Hematopoietic multipotent progenitor cell treated with erythropoietin and hydrocortisone succinate and interleukin-3 and kit ligand, for 15 days (in vitro differentiated cells): ENCODE measurements at regions not wholly inside any gene's neighbourhood (a gene's known extent, or its start where the extent isn't known, plus 50 kb on each side); places are given as distances from the start of the nearest gene placed in this dataset.
"Not testable (repeated sequence)": the region's sequence is repeated elsewhere in the genome, so short reads cannot be mapped to it uniquely, and the experiment has no call there.

Experiments used
- DNase-seq: peaks from one replicate; pipeline ENCODE4 v3.0.0-alpha.2; 2015; ENCODE audit warnings: low spot score

- DNase-seq: no peak
Observed at GRCh38 chr7:121563177-121563576, 167.1 kb upstream of the FAM3C start.

- DNase-seq: no peak
Observed at GRCh38 chr7:121562259-121562658, 166.2 kb upstream of the FAM3C start.

GRCh38 chr7:121561717-121562116 lies 165.6 kb upstream of the FAM3C start:
- peak; percentile 9 for DNase-seq

GRCh38 chr7:121560267-121560990 lies 164.3 kb upstream of the FAM3C start:
- DNase-seq: no peak

GRCh38 chr7:121558288-121558687 lies 162.2 kb upstream of the FAM3C start:
- DNase-seq: no peak

- no peak for DNase-seq
Observed at GRCh38 chr7:121557034-121557892, 161.2 kb upstream of the FAM3C start.

GRCh38 chr7:121555558-121555957 lies 159.4 kb upstream of the FAM3C start:
- no peak for DNase-seq

GRCh38 chr7:121547544-121548092 lies 151.5 kb upstream of the FAM3C start:
- peak; percentile 42 for DNase-seq

GRCh38 chr7:121546632-121547543 lies 150.8 kb upstream of the FAM3C start:
- no peak for DNase-seq

GRCh38 chr7:121545418-121545817 lies 149.3 kb upstream of the FAM3C start:
- no peak for DNase-seq

GRCh38 chr7:121544726-121545125 lies 148.6 kb upstream of the FAM3C start:
- no peak for DNase-seq

- DNase-seq: no peak
Observed at GRCh38 chr7:121544238-121544637, 148.1 kb upstream of the FAM3C start.

GRCh38 chr7:121541457-121541856 lies 145.3 kb upstream of the FAM3C start:
- DNase-seq: no peak

GRCh38 chr7:121540138-121540537 lies 144.0 kb upstream of the FAM3C start:
- DNase-seq: no peak

GRCh38 chr7:121537031-121537430 lies 140.9 kb upstream of the FAM3C start:
- DNase-seq: no peak

GRCh38 chr7:121531175-121532070 lies 135.3 kb upstream of the FAM3C start:
- DNase-seq: no peak

- no peak for DNase-seq
Observed at GRCh38 chr7:121530227-121531174, 134.4 kb upstream of the FAM3C start.

- no peak for DNase-seq
Observed at GRCh38 chr7:121529003-121529402, 132.9 kb upstream of the FAM3C start.

- not testable (repeated sequence) for DNase-seq
Observed at GRCh38 chr7:121526210-121526609, 130.1 kb upstream of the FAM3C start.
